ENCODE measurements at regions not wholly inside any gene's neighbourhood (a gene's known extent, or its start where the extent isn't known, plus 50 kb on each side); places are given as distances from the start of the nearest gene placed in this dataset.

GRCh38 chr21:27764056-27764455 is 797.2 kb upstream of the ADAMTS5 start:
- no peak for DNase-seq (ENCODE audit: low spot score)

- DNase-seq (ENCODE audit: low spot score): no peak
Measured at GRCh38 chr21:27761623-27762022, 794.7 kb upstream of the ADAMTS5 start.

GRCh38 chr21:27759820-27760219 is 792.9 kb upstream of the ADAMTS5 start:
- no peak for DNase-seq (ENCODE audit: low spot score)

- DNase-seq (ENCODE audit: low spot score): no peak
Measured at GRCh38 chr21:27759091-27759659, 792.3 kb upstream of the ADAMTS5 start.

- no peak for DNase-seq (ENCODE audit: low spot score)
Measured at GRCh38 chr21:27756191-27756590, 789.3 kb upstream of the ADAMTS5 start.

- no peak for DNase-seq (ENCODE audit: low spot score)
Measured at GRCh38 chr21:27743971-27744564, 777.2 kb upstream of the ADAMTS5 start.

GRCh38 chr21:27741736-27742135 is 774.8 kb upstream of the ADAMTS5 start:
- no peak for DNase-seq (ENCODE audit: low spot score)

GRCh38 chr21:27740084-27740483 is 773.2 kb upstream of the ADAMTS5 start:
- DNase-seq (ENCODE audit: low spot score): no peak

- no peak for DNase-seq (ENCODE audit: low spot score)
Measured at GRCh38 chr21:27739187-27739586, 772.3 kb upstream of the ADAMTS5 start.

GRCh38 chr21:27735699-27736098 is 768.8 kb upstream of the ADAMTS5 start:
- DNase-seq (ENCODE audit: low spot score): no peak

- DNase-seq (ENCODE audit: low spot score): no peak
Measured at GRCh38 chr21:27734146-27734545, 767.3 kb upstream of the ADAMTS5 start.

GRCh38 chr21:27725916-27726315 is 759.0 kb upstream of the ADAMTS5 start:
- DNase-seq (ENCODE audit: low spot score): no peak

- no peak for DNase-seq (ENCODE audit: low spot score)
Measured at GRCh38 chr21:27722095-27722494, 755.2 kb upstream of the ADAMTS5 start.

- no peak for DNase-seq (ENCODE audit: low spot score)
Measured at GRCh38 chr21:27721675-27722074, 754.8 kb upstream of the ADAMTS5 start.

GRCh38 chr21:27719226-27719625 is 752.3 kb upstream of the ADAMTS5 start:
- no peak for DNase-seq (ENCODE audit: low spot score)

GRCh38 chr21:27715131-27715530 is 748.2 kb upstream of the ADAMTS5 start:
- DNase-seq (ENCODE audit: low spot score): no peak

- no peak for DNase-seq (ENCODE audit: low spot score)
Measured at GRCh38 chr21:27713154-27714109, 746.5 kb upstream of the ADAMTS5 start.

GRCh38 chr21:27704567-27705166 is 737.8 kb upstream of the ADAMTS5 start:
- DNase-seq (ENCODE audit: low spot score): no peak

- no peak for DNase-seq (ENCODE audit: low spot score)
Measured at GRCh38 chr21:27703791-27704190, 736.9 kb upstream of the ADAMTS5 start.

- peak; percentile 79 for DNase-seq (ENCODE audit: low spot score)
Measured at GRCh38 chr21:27700974-27701614, 734.2 kb upstream of the ADAMTS5 start.

- no peak for DNase-seq (ENCODE audit: low spot score)
Measured at GRCh38 chr21:27695246-27695645, 728.4 kb upstream of the ADAMTS5 start.

GRCh38 chr21:27694667-27695066 is 727.8 kb upstream of the ADAMTS5 start:
- DNase-seq (ENCODE audit: low spot score): no peak

All from RKO (cell line).